ENCODE measurements at regions not wholly inside any gene's neighbourhood (a gene's known extent, or its start where the extent isn't known, plus 50 kb on each side); places are given as distances from the start of the nearest gene placed in this dataset.

- Histone ChIP-seq H3K27ac (no peak overlapping the region), H3K27me3 (no peaks in the 10 kb centered on the region), H3K36me3 (no peaks in the 10 kb centered on the region), H3K4me3 (no peak overlapping the region), H3K9me3 (peaks cover 0 to 4% (median 0%) of the 10 kb centered on the region in 3 donors), H3K4me1 (no peaks in the 10 kb centered on the region)
- TF ChIP-seq POLR2A (IDR thresholded peaks at IDR 0.05) (no peak), CTCF (IDR thresholded peaks at IDR 0.05) (no peak)
- DNase-seq: no peak
- intact Hi-C loops (cut with DNase I): no loop called here
- WGBS, 2 donors: 55 to 62% methylated on average over 3 of the region's 3 CpGs
These were observed 367.5 kb downstream of the CCSER2 start for GRCh38 chr10:84695902-84696301.

- intact Hi-C loops (cut with DNase I): no loop called here
- Histone ChIP-seq H3K36me3 (no peaks in the 10 kb centered on the region), H3K4me1 (no peaks in the 10 kb centered on the region), H3K4me3 (no peak overlapping the region), H3K27me3 (no peaks in the 10 kb centered on the region), H3K27ac (no peak overlapping the region), H3K9me3 (peaks cover 0 to 4% (median 0%) of the 10 kb centered on the region in 3 donors)
- DNase-seq: no peak
- TF ChIP-seq CTCF (IDR thresholded peaks at IDR 0.05) (no peak), POLR2A (IDR thresholded peaks at IDR 0.05) (no peak)
- 73 to 89% methylated on average over 2 to 3 of the region's 3 CpGs for WGBS, 2 donors
These were observed 368.2 kb downstream of the CCSER2 start for GRCh38 chr10:84696610-84697009.

- Histone ChIP-seq H3K36me3 (no peaks in the 10 kb centered on the region), H3K27me3 (no peaks in the 10 kb centered on the region), H3K9me3 (no peaks in the 10 kb centered on the region), H3K4me1 (no peaks in the 10 kb centered on the region), H3K4me3 (no peak overlapping the region), H3K27ac (no peak overlapping the region)
- intact Hi-C loops (cut with DNase I): no loop called here
- DNase-seq: no peak
- WGBS, 2 donors: 50% methylated on average over 1 of the region's 1 CpG; no CpG with 5 or more reads in 1 of the 2 donors
- TF ChIP-seq POLR2A (IDR thresholded peaks at IDR 0.05): no peak
- no peak for TF ChIP-seq CTCF (IDR thresholded peaks at IDR 0.05)
These were observed 370.6 kb downstream of the CCSER2 start for GRCh38 chr10:84698989-84699388.

GRCh38 chr10:84700668-84701369, 372.4 kb downstream of the CCSER2 start:
- Histone ChIP-seq H3K27ac (no peak overlapping the region), H3K4me3 (no peak overlapping the region), H3K36me3 (no peaks in the 10 kb centered on the region), H3K9me3 (no peaks in the 10 kb centered on the region), H3K27me3 (no peaks in the 10 kb centered on the region), H3K4me1 (no peaks in the 10 kb centered on the region)
- intact Hi-C loops (cut with DNase I): no loop called here
- TF ChIP-seq CTCF (IDR thresholded peaks at IDR 0.05) (no peak), POLR2A (IDR thresholded peaks at IDR 0.05) (no peak)
- no peak for DNase-seq
- 67% methylated on average over 4 of the region's 4 CpGs for WGBS, 2 donors

GRCh38 chr10:84701370-84701720, 373.0 kb downstream of the CCSER2 start:
- no peak for TF ChIP-seq POLR2A (IDR thresholded peaks at IDR 0.05)
- TF ChIP-seq CTCF (IDR thresholded peaks at IDR 0.05): no peak
- Histone ChIP-seq H3K4me3 (no peak overlapping the region), H3K27ac (no peak overlapping the region), H3K27me3 (no peaks in the 10 kb centered on the region), H3K36me3 (no peaks in the 10 kb centered on the region), H3K9me3 (no peaks in the 10 kb centered on the region), H3K4me1 (no peaks in the 10 kb centered on the region)
- WGBS, 2 donors: 100% methylated on average over 1 of the region's 3 CpGs; no CpG with 5 or more reads in 1 of the 2 donors
- intact Hi-C loops (cut with DNase I): no loop called here
- no peak for DNase-seq
